NCI-H128 (cell line): ENCODE measurements at regions not wholly inside any gene's neighbourhood (a gene's known extent, or its start where the extent isn't known, plus 50 kb on each side); places are given as distances from the start of the nearest gene placed in this dataset.
"Not testable (repeated sequence)": the region's sequence is repeated elsewhere in the genome, so short reads cannot be mapped to it uniquely, and the experiment has no call there.

Source experiments
- DNase-seq: peaks from one replicate; lab custom pipeline; 2025; ENCODE audit not compliant: unreplicated experiment; lab: John Stamatoyannopoulos, UW

GRCh38 chr3:166457382-166457781 lies 620.2 kb upstream of the BCHE start:
- DNase-seq = no peak

GRCh38 chr3:166456286-166456685 lies 619.1 kb upstream of the BCHE start:
- DNase-seq = no peak

- DNase-seq = no peak
These were observed 618.5 kb upstream of the BCHE start for GRCh38 chr3:166455744-166456143.

GRCh38 chr3:166453478-166453877 lies 616.3 kb upstream of the BCHE start:
- no peak for DNase-seq

- DNase-seq = no peak
These were observed 614.8 kb upstream of the BCHE start for GRCh38 chr3:166451997-166452396.

GRCh38 chr3:166447513-166447912 lies 610.3 kb upstream of the BCHE start:
- DNase-seq = no peak

- no peak for DNase-seq
These were observed 609.8 kb upstream of the BCHE start for GRCh38 chr3:166446986-166447385.

GRCh38 chr3:166446291-166446690 lies 609.1 kb upstream of the BCHE start:
- no peak for DNase-seq

- no peak for DNase-seq
These were observed 608.6 kb upstream of the BCHE start for GRCh38 chr3:166445865-166446264.

GRCh38 chr3:166444756-166445155 lies 607.5 kb upstream of the BCHE start:
- no peak for DNase-seq

- DNase-seq = no peak
These were observed 607.1 kb upstream of the BCHE start for GRCh38 chr3:166444336-166444735.

GRCh38 chr3:166435469-166436057 lies 598.3 kb upstream of the BCHE start:
- no peak for DNase-seq

- no peak for DNase-seq
These were observed 595.8 kb upstream of the BCHE start for GRCh38 chr3:166433060-166433459.

- no peak for DNase-seq
These were observed 588.8 kb upstream of the BCHE start for GRCh38 chr3:166425900-166426611.

GRCh38 chr3:166425021-166425420 lies 587.8 kb upstream of the BCHE start:
- DNase-seq = no peak

GRCh38 chr3:166423824-166424513 lies 586.7 kb upstream of the BCHE start:
- not testable (repeated sequence) for DNase-seq

GRCh38 chr3:166422556-166422955 lies 585.3 kb upstream of the BCHE start:
- no peak for DNase-seq

GRCh38 chr3:166420071-166420470 lies 582.8 kb upstream of the BCHE start:
- no peak for DNase-seq

- DNase-seq = no peak
These were observed 568.7 kb upstream of the BCHE start for GRCh38 chr3:166405896-166406295.

GRCh38 chr3:166405465-166405864 lies 568.2 kb upstream of the BCHE start:
- no peak for DNase-seq

GRCh38 chr3:166390303-166390702 lies 553.1 kb upstream of the BCHE start:
- DNase-seq = no peak

- no peak for DNase-seq
These were observed 551.1 kb upstream of the BCHE start for GRCh38 chr3:166388321-166388720.
